A673 (cell line): ENCODE measurements at regions not wholly inside any gene's neighbourhood (a gene's known extent, or its start where the extent isn't known, plus 50 kb on each side); places are given as distances from the start of the nearest gene placed in this dataset.

Experiments
- BruUV-seq: library from RNA; stranded (reverse); fragments of 400-500 nt; replicated peaks from 2 replicates; lab custom pipeline; 2021; lab: Mats Ljungman, UMichigan
- CTCF ChIA-PET: fragments of 300-600 bp; sonication (Branson Sonifier 250); formaldehyde crosslinking; loops from one replicate; lab custom pipeline; 2022; ENCODE audit warnings: antibody characterized with exemption; lab: Charles Lee
- POLR2A ChIA-PET: fragments of 300-600 bp; sonication (Branson Sonifier 250); formaldehyde crosslinking; loops from one replicate; lab custom pipeline; 2022; ENCODE audit warnings: antibody characterized with exemption; ENCODE audit not compliant: low non-redundant PET; lab: Charles Lee
- DNase-seq: peaks from one replicate; pipeline ENCODE4 v3.0.0-alpha.2; 2015; ENCODE audit warnings: low spot score
- H3K27ac ChIP-seq: fragments of 200-600 bp; sonication (generic); 2 replicates; pipeline ENCODE4 v1.5.1; 2016; ENCODE audit warnings: mixed run types, low read depth, mild to moderate bottlenecking, mixed read lengths, antibody characterized with exemption, low read length; ENCODE audit not compliant: poor library complexity, severe bottlenecking
- H3K27me3 ChIP-seq: fragments of 200-600 bp; sonication (generic); replicated peaks from 2 replicates; pipeline ENCODE4 v1.6.1; 2017; ENCODE audit warnings: mixed run types, low read depth, mild to moderate bottlenecking, mixed read lengths, antibody characterized with exemption, low read length; ENCODE audit not compliant: insufficient read depth, poor library complexity
- H3K36me3 ChIP-seq: fragments of 200-600 bp; sonication (generic); 2 replicates; pipeline ENCODE4 v1.6.1; 2016; ENCODE audit warnings: mixed run types, mild to moderate bottlenecking, mixed read lengths, antibody characterized with exemption, low read length; ENCODE audit not compliant: insufficient read depth, poor library complexity, severe bottlenecking
- H3K4me1 ChIP-seq: fragments of 200-600 bp; sonication (generic); 2 replicates; pipeline ENCODE4 v1.6.1; 2017; ENCODE audit warnings: mixed run types, mild to moderate bottlenecking, mixed read lengths, antibody characterized with exemption, low read length; ENCODE audit not compliant: insufficient read depth, poor library complexity, severe bottlenecking
- H3K4me3 ChIP-seq: fragments of 200-600 bp; sonication (generic); 2 replicates; pipeline ENCODE4 v1.5.1; 2016; ENCODE audit warnings: low read depth, mixed run types, mild to moderate bottlenecking, mixed read lengths, low read length; ENCODE audit not compliant: poor library complexity, severe bottlenecking
- H3K9me3 ChIP-seq: fragments of 200-600 bp; sonication (generic); 2 replicates; pipeline ENCODE4 v1.6.1; 2016; ENCODE audit warnings: mixed run types, low read depth, mild to moderate bottlenecking, mixed read lengths, antibody characterized with exemption, low read length; ENCODE audit not compliant: poor library complexity, severe bottlenecking
- CTCF ChIP-seq: fragments of 300-800, 200-600 bp; sonication (generic); conservative IDR thresholded peaks from 2 replicates; pipeline ENCODE4 v1.5.1; 2017; ENCODE audit warnings: low read depth, mild to moderate bottlenecking, antibody characterized with exemption, low read length, moderate library complexity, mixed read lengths
- EZH2 ChIP-seq: fragments of 200-600 bp; sonication (generic); IDR thresholded peaks from 2 replicates; pipeline ENCODE4 v1.6.1; 2017; ENCODE audit warnings: borderline replicate concordance, low read depth, mild to moderate bottlenecking, mixed read lengths, antibody characterized with exemption, low read length; ENCODE audit not compliant: poor library complexity, severe bottlenecking
- intact Hi-C: fragments of 100-400 bp; cut with micrococcal nuclease; formaldehyde crosslinking; loops from one replicate; pipeline ENCODE4 v1.10.0; 2022; ENCODE audit not compliant: unreplicated experiment

GRCh38 chr2:167653131-167653530 lies 594.3 kb downstream of the STK39 start:
- no peak for TF ChIP-seq EZH2
- TF ChIP-seq CTCF: no peak
- no peak overlapping the region for H3K27ac ChIP-seq
- H3K9me3 ChIP-seq: no peaks in the 10 kb centered on the region
- no peaks in the 10 kb centered on the region for H3K27me3 ChIP-seq
- H3K4me1 ChIP-seq: no peaks in the 10 kb centered on the region
- BruUV-seq: no TSS peak
- H3K36me3 ChIP-seq: no peaks in the 10 kb centered on the region
- no peak overlapping the region for H3K4me3 ChIP-seq
- intact Hi-C loops: no loop called here
- ChIA-PET POLR2A (no interaction called here), CTCF (no interaction called here)
- no peak for DNase-seq

GRCh38 chr2:167652401-167652800 lies 595.0 kb downstream of the STK39 start:
- no peaks in the 10 kb centered on the region for H3K36me3 ChIP-seq
- H3K4me1 ChIP-seq: no peaks in the 10 kb centered on the region
- TF ChIP-seq EZH2: no peak
- no peak for TF ChIP-seq CTCF
- BruUV-seq: no TSS peak
- H3K27ac ChIP-seq: no peak overlapping the region
- no peak for DNase-seq
- intact Hi-C loops: no loop called here
- ChIA-PET CTCF (no interaction called here), POLR2A (no interaction called here)
- no peaks in the 10 kb centered on the region for H3K9me3 ChIP-seq
- H3K27me3 ChIP-seq: no peaks in the 10 kb centered on the region
- H3K4me3 ChIP-seq: no peak overlapping the region

GRCh38 chr2:167651406-167652151 lies 595.8 kb downstream of the STK39 start:
- POLR2A ChIA-PET: no interaction called here
- TF ChIP-seq EZH2 (no peak), CTCF (no peak)

More at GRCh38 chr2:167651406-167652151, 595.8 kb downstream of the STK39 start:
- Histone ChIP-seq H3K4me1 (no peaks in the 10 kb centered on the region), H3K9me3 (no peaks in the 10 kb centered on the region), H3K36me3 (no peaks in the 10 kb centered on the region), H3K4me3 (no peak overlapping the region), H3K27me3 (no peaks in the 10 kb centered on the region), H3K27ac (no peak overlapping the region)
- no peak for DNase-seq
- no TSS peak for BruUV-seq
- CTCF ChIA-PET: no interaction called here
- intact Hi-C loops: no loop called here
